ENCODE measurements at regions not wholly inside any gene's neighbourhood (a gene's known extent, or its start where the extent isn't known, plus 50 kb on each side); places are given as distances from the start of the nearest gene placed in this dataset.

DNA sequence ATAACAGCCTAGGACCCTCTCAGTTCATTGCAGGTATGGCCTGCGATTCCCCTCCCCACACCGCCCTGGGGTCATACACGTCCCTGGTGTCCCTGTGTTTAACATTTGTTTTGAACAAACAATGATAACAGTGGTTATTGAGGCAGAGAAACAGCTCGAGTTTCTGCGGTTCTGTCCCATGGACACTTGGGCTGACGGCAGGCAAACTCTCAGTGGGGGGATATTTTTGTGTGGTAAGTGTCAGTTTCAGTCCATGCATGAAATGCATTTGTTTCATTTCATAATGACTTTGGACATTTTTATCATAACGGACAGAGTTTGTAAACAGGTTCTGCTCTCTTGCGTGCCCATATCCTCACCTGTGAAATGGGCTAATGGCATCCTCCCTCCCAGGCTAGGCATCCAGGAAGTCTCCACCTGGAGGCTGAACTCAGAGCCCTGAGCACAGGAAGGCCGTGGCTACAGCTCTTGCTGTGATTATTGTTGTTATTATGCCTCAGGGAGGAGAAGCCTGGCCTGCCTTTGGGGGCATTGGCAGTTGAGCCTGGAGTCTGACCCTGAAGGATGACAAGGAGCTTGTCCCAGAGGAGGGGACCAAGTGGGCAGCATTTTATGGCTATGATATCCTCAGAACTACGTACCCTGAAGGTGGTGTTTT is 190.9 kb downstream of the GADD45G start:
- TF ChIP-seq, protein P1, sequence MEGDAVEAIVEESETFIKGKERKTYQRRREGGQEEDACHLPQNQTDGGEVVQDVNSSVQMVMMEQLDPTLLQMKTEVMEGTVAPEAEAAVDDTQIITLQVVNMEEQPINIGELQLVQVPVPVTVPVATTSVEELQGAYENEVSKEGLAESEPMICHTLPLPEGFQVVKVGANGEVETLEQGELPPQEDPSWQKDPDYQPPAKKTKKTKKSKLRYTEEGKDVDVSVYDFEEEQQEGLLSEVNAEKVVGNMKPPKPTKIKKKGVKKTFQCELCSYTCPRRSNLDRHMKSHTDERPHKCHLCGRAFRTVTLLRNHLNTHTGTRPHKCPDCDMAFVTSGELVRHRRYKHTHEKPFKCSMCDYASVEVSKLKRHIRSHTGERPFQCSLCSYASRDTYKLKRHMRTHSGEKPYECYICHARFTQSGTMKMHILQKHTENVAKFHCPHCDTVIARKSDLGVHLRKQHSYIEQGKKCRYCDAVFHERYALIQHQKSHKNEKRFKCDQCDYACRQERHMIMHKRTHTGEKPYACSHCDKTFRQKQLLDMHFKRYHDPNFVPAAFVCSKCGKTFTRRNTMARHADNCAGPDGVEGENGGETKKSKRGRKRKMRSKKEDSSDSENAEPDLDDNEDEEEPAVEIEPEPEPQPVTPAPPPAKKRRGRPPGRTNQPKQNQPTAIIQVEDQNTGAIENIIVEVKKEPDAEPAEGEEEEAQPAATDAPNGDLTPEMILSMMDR (IDR thresholded peaks at IDR 0.05; ENCODE audit: control insufficient read depth, insufficient read depth, low read depth, low read length, missing control alignments): no peak
- DNase-seq (ENCODE audit: low read depth): no peak
- no peak overlapping the region for H3K4me3 ChIP-seq (ENCODE audit: control insufficient read depth, low read depth, low read length)

DNA sequence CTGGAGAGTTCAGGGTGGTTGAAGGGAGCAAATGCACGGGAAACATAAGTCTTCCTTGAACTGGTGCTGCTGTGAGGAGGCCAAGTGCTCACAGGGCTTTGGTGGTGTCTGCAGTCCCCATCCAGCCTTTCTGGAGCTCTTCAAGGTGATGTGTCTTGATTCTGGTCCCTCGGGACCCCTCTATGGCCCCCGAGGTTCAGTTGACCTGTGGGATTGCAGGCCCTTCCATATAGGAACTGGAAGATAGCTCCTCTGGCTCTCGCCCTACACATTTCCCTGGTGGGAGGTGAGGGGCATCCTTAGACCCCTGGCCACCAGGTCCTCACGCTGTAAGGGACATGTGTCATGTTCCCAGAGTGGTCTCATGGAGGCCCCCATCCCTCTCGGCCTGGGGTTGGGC is 191.8 kb downstream of the GADD45G start:
- DNase-seq (ENCODE audit: low read depth): no peak
- H3K4me3 ChIP-seq (ENCODE audit: control insufficient read depth, low read depth, low read length): no peak overlapping the region
- TF ChIP-seq, protein P1 (IDR thresholded peaks at IDR 0.05; ENCODE audit: control insufficient read depth, insufficient read depth, low read depth, low read length, missing control alignments): no peak

- TF ChIP-seq, protein P1 (IDR thresholded peaks at IDR 0.05; ENCODE audit: control insufficient read depth, insufficient read depth, low read depth, low read length, missing control alignments): no peak
- DNase-seq (ENCODE audit: low read depth): no peak
- no peak overlapping the region for H3K4me3 ChIP-seq (ENCODE audit: control insufficient read depth, low read depth, low read length)
These were observed 192.4 kb downstream of the GADD45G start for GRCh38 chr9:89797255-89797654.

DNA sequence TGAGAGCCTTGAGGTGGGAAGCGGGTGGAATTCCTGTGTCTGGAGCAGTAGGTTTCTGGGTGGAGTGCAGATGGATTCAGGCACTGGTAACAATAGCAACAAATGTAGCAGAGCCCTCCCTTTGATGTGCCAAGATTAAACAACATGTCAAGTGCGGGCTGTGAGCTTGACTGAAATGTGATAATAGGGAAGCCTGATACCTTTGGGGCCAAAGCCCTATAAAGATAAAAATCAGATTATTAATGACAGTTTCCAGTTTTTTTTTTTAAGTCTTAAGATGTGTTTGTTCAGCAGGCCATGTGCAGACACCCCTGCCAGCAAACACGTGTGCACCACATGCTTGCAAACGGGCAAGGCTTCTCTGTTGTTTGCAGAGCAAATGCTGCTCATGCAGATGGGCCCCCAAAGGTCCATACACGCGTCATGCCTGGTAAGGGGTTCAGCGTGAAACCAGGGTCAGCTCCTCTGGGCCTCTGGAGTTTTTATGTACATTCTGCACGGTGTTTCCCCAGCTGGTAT is 193.2 kb downstream of the GADD45G start:
- no peak for DNase-seq (ENCODE audit: low read depth)

GRCh38 chr9:89798547-89799120 is 193.8 kb downstream of the GADD45G start:
- TF ChIP-seq, protein P1 (IDR thresholded peaks at IDR 0.05; ENCODE audit: control insufficient read depth, insufficient read depth, low read depth, low read length, missing control alignments): no peak
- no peak overlapping the region for H3K4me3 ChIP-seq (ENCODE audit: control insufficient read depth, low read depth, low read length)
- no peak for DNase-seq (ENCODE audit: low read depth)

More for the DNA sequence above, 193.2 kb downstream of the GADD45G start:
- TF ChIP-seq, protein P1 (IDR thresholded peaks at IDR 0.05; ENCODE audit: control insufficient read depth, insufficient read depth, low read depth, low read length, missing control alignments): no peak
- H3K4me3 ChIP-seq (ENCODE audit: control insufficient read depth, low read depth, low read length): no peak overlapping the region

- TF ChIP-seq, protein P1 (IDR thresholded peaks at IDR 0.05; ENCODE audit: control insufficient read depth, insufficient read depth, low read depth, low read length, missing control alignments): no peak
- DNase-seq (ENCODE audit: low read depth): no peak
- no peak overlapping the region for H3K4me3 ChIP-seq (ENCODE audit: control insufficient read depth, low read depth, low read length)
These were observed 194.4 kb downstream of the GADD45G start for GRCh38 chr9:89799221-89799620.
